ENCODE measurements at regions not wholly inside any gene's neighbourhood (a gene's known extent, or its start where the extent isn't known, plus 50 kb on each side); places are given as distances from the start of the nearest gene placed in this dataset.

GRCh38 chr13:42412812-42413483 lies 141.0 kb downstream of the AKAP11 start:
- DNase-seq (ENCODE audit: low spot score), result no peak
- Histone ChIP-seq H3K4me1 (ENCODE audit: insufficient read depth) (no peaks in the 10 kb centered on the region), H3K4me3 (no peak overlapping the region), H3K4me2 (no peak overlapping the region), H3K36me3 (replicated peaks; ENCODE audit: insufficient read depth, low read depth) (no peaks in the 10 kb centered on the region), H3K27me3 (no peaks in the 10 kb centered on the region), H4K20me1 (ENCODE audit: insufficient read depth, poor library complexity, severe bottlenecking) (no peaks in the 10 kb centered on the region), H2AFZ (no peak overlapping the region), H3K27ac (no peak overlapping the region), H3K9me3 (ENCODE audit: low read depth) (no peaks in the 10 kb centered on the region), H3K79me2 (no peaks in the 10 kb centered on the region), H3K9me2 (replicated peaks; ENCODE audit: insufficient read depth) (no peaks in the 10 kb centered on the region)
- TF ChIP-seq EZH2phosphoT487 (IDR thresholded peaks at IDR 0.05; ENCODE audit: low read depth, severe bottlenecking, unreplicated experiment), result no peak
- no peak for TF ChIP-seq EZH2 (IDR thresholded peaks at IDR 0.05; ENCODE audit: borderline replicate concordance)
- TF ChIP-seq CTCF (IDR thresholded peaks at IDR 0.05; ENCODE audit: poor library complexity), result no peak
- 98% methylated on average over 5 of the region's 5 CpGs for WGBS (ENCODE audit: low lambda C conversion rate, missing lambda C conversion rate)

- no peaks in the 10 kb centered on the region for H3K36me3 ChIP-seq (replicated peaks; ENCODE audit: insufficient read depth, low read depth)
- H3K79me2 ChIP-seq, result no peaks in the 10 kb centered on the region
- no peaks in the 10 kb centered on the region for H4K20me1 ChIP-seq (ENCODE audit: insufficient read depth, poor library complexity, severe bottlenecking)
- H2AFZ ChIP-seq, result no peak overlapping the region
- H3K4me3 ChIP-seq, result no peak overlapping the region
- no peak overlapping the region for H3K4me2 ChIP-seq
- no peak for TF ChIP-seq CTCF (IDR thresholded peaks at IDR 0.05; ENCODE audit: poor library complexity)
- no peak for DNase-seq (ENCODE audit: low spot score)
- no peaks in the 10 kb centered on the region for H3K27me3 ChIP-seq
- no peak overlapping the region for H3K27ac ChIP-seq
- H3K9me2 ChIP-seq (replicated peaks; ENCODE audit: insufficient read depth), result no peaks in the 10 kb centered on the region
- no peaks in the 10 kb centered on the region for H3K9me3 ChIP-seq (ENCODE audit: low read depth)
- 90% methylated on average over 3 of the region's 3 CpGs for WGBS (ENCODE audit: low lambda C conversion rate, missing lambda C conversion rate)
- H3K4me1 ChIP-seq (ENCODE audit: insufficient read depth), result no peaks in the 10 kb centered on the region
These were observed 141.5 kb downstream of the AKAP11 start for GRCh38 chr13:42413484-42413815.

GRCh38 chr13:42417626-42418025 lies 145.7 kb downstream of the AKAP11 start:
- H4K20me1 ChIP-seq (ENCODE audit: insufficient read depth, poor library complexity, severe bottlenecking), result no peaks in the 10 kb centered on the region
- H3K9me3 ChIP-seq (ENCODE audit: low read depth), result no peaks in the 10 kb centered on the region
- H3K4me1 ChIP-seq (ENCODE audit: insufficient read depth), result no peaks in the 10 kb centered on the region
- H3K27ac ChIP-seq, result no peak overlapping the region
- no peak for DNase-seq (ENCODE audit: low spot score)
- H3K4me2 ChIP-seq, result no peak overlapping the region
- H3K79me2 ChIP-seq, result no peaks in the 10 kb centered on the region
- no peaks in the 10 kb centered on the region for H3K27me3 ChIP-seq
- TF ChIP-seq EZH2 (IDR thresholded peaks at IDR 0.05; ENCODE audit: borderline replicate concordance), result no peak
- WGBS (ENCODE audit: low lambda C conversion rate, missing lambda C conversion rate), result 83% methylated on average over 3 of the region's 3 CpGs
- no peaks in the 10 kb centered on the region for H3K9me2 ChIP-seq (replicated peaks; ENCODE audit: insufficient read depth)
- H3K36me3 ChIP-seq (replicated peaks; ENCODE audit: insufficient read depth, low read depth), result no peaks in the 10 kb centered on the region
- H3K4me3 ChIP-seq, result no peak overlapping the region
- H2AFZ ChIP-seq, result no peak overlapping the region

GRCh38 chr13:42418184-42418583 lies 146.2 kb downstream of the AKAP11 start:
- no peak for TF ChIP-seq CTCF (IDR thresholded peaks at IDR 0.05; ENCODE audit: poor library complexity)
- Histone ChIP-seq H3K9me2 (replicated peaks; ENCODE audit: insufficient read depth) (no peaks in the 10 kb centered on the region), H3K27me3 (no peaks in the 10 kb centered on the region), H3K27ac (no peak overlapping the region), H3K79me2 (no peaks in the 10 kb centered on the region), H2AFZ (no peak overlapping the region), H3K36me3 (replicated peaks; ENCODE audit: insufficient read depth, low read depth) (no peaks in the 10 kb centered on the region), H4K20me1 (ENCODE audit: insufficient read depth, poor library complexity, severe bottlenecking) (no peaks in the 10 kb centered on the region), H3K4me2 (no peak overlapping the region), H3K9me3 (ENCODE audit: low read depth) (no peaks in the 10 kb centered on the region), H3K4me3 (no peak overlapping the region), H3K4me1 (ENCODE audit: insufficient read depth) (no peaks in the 10 kb centered on the region)
- DNase-seq (ENCODE audit: low spot score), result no peak
- WGBS (ENCODE audit: low lambda C conversion rate, missing lambda C conversion rate), result 88% methylated on average over 2 of the region's 2 CpGs

Measured in hepatocyte (in vitro differentiated cells).